Transverse colon (tissue), 4 donors: ENCODE measurements at regions not wholly inside any gene's neighbourhood (a gene's known extent, or its start where the extent isn't known, plus 50 kb on each side); places are given as distances from the start of the nearest gene placed in this dataset.

Source experiments
- DNase-seq: peaks from one replicate; pipeline ENCODE4 v3.0.0-alpha.2; 2019
- H3K27ac ChIP-seq, 4 donors: fragments of 200-600 bp; sonication (generic); 2 replicates each; pipeline ENCODE4 v1.5.1; 2016 to 2018; ENCODE audit warnings: inconsistent platforms in 4 of 4
- H3K27me3 ChIP-seq: fragments of 200-600 bp; sonication (generic); 2 replicates; pipeline ENCODE4 v1.5.1; 2017; ENCODE audit warnings: inconsistent platforms
- H3K36me3 ChIP-seq, 4 donors: fragments of 200-600 bp; sonication (generic); 2 replicates each; pipeline ENCODE4 v1.5.1; 2017 to 2019; ENCODE audit warnings: inconsistent platforms in 4 of 4
- H3K4me1 ChIP-seq, 4 donors: fragments of 200-600 bp; sonication (generic); 2 replicates each; pipeline ENCODE4 v1.5.1; 2017 to 2020; ENCODE audit warnings: inconsistent platforms in 4 of 4
- H3K4me3 ChIP-seq, 4 donors: fragments of 200-600 bp; sonication (generic); 1 replicate in 1 of 4; 2 replicates in 3 of 4; pipeline versions ENCODE4 v1.5.1 to v1.6.1; 2017 to 2019; ENCODE audit warnings: inconsistent platforms in 4 of 4
- H3K9me3 ChIP-seq, 2 donors: fragments of 200-600 bp; sonication (generic); 2 replicates each; pipeline ENCODE4 v1.5.1; 2017 to 2019; ENCODE audit warnings: inconsistent platforms in 2 of 2
- CTCF ChIP-seq, 5 experiments: fragments of 200-600 bp in 3 of 5; fragments of 450-650 bp in 2 of 5; sonication (generic) in 3 of 5; IDR thresholded peaks; 1 replicate in 2 of 5; 2 replicates in 3 of 5; pipeline ENCODE4 v1.5.1; 2016 to 2017; ENCODE audit warnings: antibody characterized with exemption in 5 of 5, inconsistent platforms in 3 of 5, mild to moderate bottlenecking in 2 of 5, moderate library complexity in 1 of 5
- EP300 ChIP-seq: sonication (generic); formaldehyde crosslinking; IDR thresholded peaks from one replicate; pipeline ENCODE4 v1.6.1; 2017; ENCODE audit warnings: antibody characterized with exemption, low read depth
- POLR2A ChIP-seq: fragments of 450-650 bp; IDR thresholded peaks from one replicate; pipeline ENCODE4 v1.6.1; 2016; ENCODE audit warnings: antibody characterized with exemption, mild to moderate bottlenecking, moderate library complexity
- POLR2AphosphoS5 ChIP-seq, 3 donors: sonication (generic); formaldehyde crosslinking; IDR thresholded peaks; one replicate each; pipeline ENCODE4 v1.6.1; 2016; ENCODE audit warnings: antibody characterized with exemption in 3 of 3
- WGBS, 2 donors: methylation state at CpG; one replicate each; pipeline ENCODE4 v1.1.5; 2018; ENCODE audit warnings: low coverage in 1 of 2; 5-methylcytosine and 5-hydroxymethylcytosine counted together
- in situ Hi-C, 4 donors: fragments of 200-750 bp; cut with MboI; loops; one replicate each; pipeline versions ENCODE4 v1.15.0 to v1.15.1; 2017; ENCODE audit warnings: low sequenced_read_pairs in 3 of 4, low pct_ligation_motif_present in 1 of 4, low pct_unique_long_range_greater_than_20kb in 1 of 4
- intact Hi-C: fragments of 100-400 bp; cut with DNase I; formaldehyde crosslinking; loops from one replicate; pipeline ENCODE4 v1.15.1; 2023; ENCODE audit warnings: low total_unique reads

- no peak overlapping the region for H3K4me3 ChIP-seq
- H3K9me3 ChIP-seq: no peaks in the 10 kb centered on the region
- no peak overlapping the region for H3K27ac ChIP-seq
- no peak for DNase-seq
- peaks cover 0 to 3% (median 0%) of the 10 kb centered on the region in 4 donors for H3K4me1 ChIP-seq
- peaks cover 18% of the 10 kb centered on the region for H3K27me3 ChIP-seq
- intact Hi-C loops: no loop called here
- H3K36me3 ChIP-seq: no peaks in the 10 kb centered on the region
- TF ChIP-seq EP300 (no peak), POLR2A (no peak), POLR2AphosphoS5 (IDR thresholded peaks at IDR 0.05) (no peak), CTCF (IDR thresholded peaks at IDR 0.05) (no peak)
- WGBS, 2 donors: 22 to 53% methylated on average over 1 to 5 of the region's 5 CpGs
- in situ Hi-C loops: no loop called here
Measured at GRCh38 chr12:113698510-113698858, 226.8 kb upstream of the LHX5 start.

GRCh38 chr12:113697651-113698509 is 226.2 kb upstream of the LHX5 start:
- no peak overlapping the region for H3K27ac ChIP-seq
- TF ChIP-seq POLR2AphosphoS5 (IDR thresholded peaks at IDR 0.05) (no peak), POLR2A (no peak), CTCF (IDR thresholded peaks at IDR 0.05) (no peak), EP300 (no peak)
- peaks cover 0 to 3% (median 0%) of the 10 kb centered on the region in 4 donors for H3K4me1 ChIP-seq
- intact Hi-C loops (no loop called here), in situ Hi-C loops (no loop called here)
- no peak overlapping the region for H3K4me3 ChIP-seq
- no peak for DNase-seq
- H3K27me3 ChIP-seq: peaks cover 18% of the 10 kb centered on the region
- 14 to 19% methylated on average over 8 to 11 of the region's 11 CpGs for WGBS, 2 donors
- H3K9me3 ChIP-seq: no peaks in the 10 kb centered on the region
- no peaks in the 10 kb centered on the region for H3K36me3 ChIP-seq

GRCh38 chr12:113697104-113697503 is 225.4 kb upstream of the LHX5 start:
- Histone ChIP-seq H3K4me3 (no peak overlapping the region), H3K9me3 (no peaks in the 10 kb centered on the region), H3K4me1 (peaks cover 0 to 3% (median 0%) of the 10 kb centered on the region in 4 donors), H3K27ac (no peak overlapping the region), H3K27me3 (peaks cover 18% of the 10 kb centered on the region), H3K36me3 (no peaks in the 10 kb centered on the region)
- 58 to 90% methylated on average over 2 to 5 of the region's 5 CpGs for WGBS, 2 donors
- no peak for TF ChIP-seq POLR2AphosphoS5 (IDR thresholded peaks at IDR 0.05)
- DNase-seq: no peak
- intact Hi-C loops (no loop called here), in situ Hi-C loops (no loop called here)

- WGBS, 2 donors: 64 to 68% methylated on average over 4 to 8 of the region's 8 CpGs
- intact Hi-C loops: no loop called here
- Histone ChIP-seq H3K4me3 (no peak overlapping the region), H3K9me3 (no peaks in the 10 kb centered on the region), H3K27me3 (peaks cover 18% of the 10 kb centered on the region), H3K27ac (no peak overlapping the region), H3K36me3 (no peaks in the 10 kb centered on the region), H3K4me1 (peaks cover 0 to 3% (median 0%) of the 10 kb centered on the region in 4 donors)
- TF ChIP-seq EP300 (no peak), CTCF (IDR thresholded peaks at IDR 0.05) (no peak), POLR2A (no peak), POLR2AphosphoS5 (IDR thresholded peaks at IDR 0.05) (no peak)
- no peak for DNase-seq
- in situ Hi-C loops: no loop called here
Measured at GRCh38 chr12:113693693-113694092, 222.0 kb upstream of the LHX5 start.
